HT1080 (cell line): ENCODE measurements at regions not wholly inside any gene's neighbourhood (a gene's known extent, or its start where the extent isn't known, plus 50 kb on each side); places are given as distances from the start of the nearest gene placed in this dataset.

Experiments used
- DNase-seq: peaks from one replicate; pipeline ENCODE4 v3.0.0-alpha.2; 2015; ENCODE audit warnings: low read depth

GRCh38 chr6:168134560-168135201, 55.7 kb upstream of the FRMD1 start:
- no peak for DNase-seq

- DNase-seq, result no peak
Observed at GRCh38 chr6:168133687-168134559, 54.9 kb upstream of the FRMD1 start.

DNA sequence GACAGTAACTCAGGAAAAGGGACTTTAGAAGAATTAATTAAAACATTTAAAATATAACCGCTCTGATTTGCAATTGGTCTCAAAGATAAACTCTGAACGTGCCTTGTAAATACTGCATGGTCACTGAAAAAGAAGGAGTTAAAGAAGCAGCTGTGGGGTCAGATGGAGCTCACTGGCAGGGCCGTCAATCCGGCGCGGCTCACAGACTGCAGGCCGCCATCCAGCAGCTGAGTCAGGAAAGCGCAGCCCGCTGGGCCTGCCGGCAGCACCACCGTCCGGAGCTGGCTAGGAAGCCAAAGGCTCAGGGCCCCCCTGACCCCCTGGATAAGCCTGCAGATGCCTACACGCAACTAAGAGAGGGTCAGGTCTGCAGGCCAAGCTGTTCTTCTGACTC, 54.2 kb upstream of the FRMD1 start:
- DNase-seq, result no peak

DNA sequence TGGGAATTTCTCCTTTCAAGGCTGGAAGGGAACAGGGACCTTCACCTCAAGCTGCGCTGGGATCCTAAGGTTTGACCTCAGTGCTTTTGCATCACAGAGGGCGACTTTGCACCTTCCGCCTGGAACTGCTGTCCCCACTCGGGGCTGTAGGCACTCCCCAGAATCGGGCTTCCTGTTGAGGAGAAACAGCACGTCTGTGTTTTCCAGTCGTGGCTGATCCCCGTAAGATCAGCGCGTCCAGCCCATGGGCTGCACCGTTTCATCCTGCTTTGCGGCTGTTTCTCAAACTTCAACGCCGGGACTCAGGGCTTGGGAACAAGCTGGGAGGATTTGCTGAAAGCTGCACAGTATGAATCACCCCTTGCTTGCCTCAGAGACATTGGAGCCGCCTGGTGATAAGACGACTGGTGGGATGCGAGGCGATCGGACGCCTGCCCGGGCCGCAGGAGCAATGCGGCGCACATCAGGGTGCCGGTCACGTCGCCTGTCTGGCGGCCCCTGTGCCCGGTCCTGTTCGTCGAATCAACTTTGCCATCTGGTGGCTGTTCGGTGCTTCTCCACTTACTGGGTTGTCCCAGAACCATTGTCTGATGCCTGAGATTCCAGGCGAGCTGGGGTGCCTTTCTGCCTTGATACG, 53.6 kb upstream of the FRMD1 start:
- no peak for DNase-seq

DNA sequence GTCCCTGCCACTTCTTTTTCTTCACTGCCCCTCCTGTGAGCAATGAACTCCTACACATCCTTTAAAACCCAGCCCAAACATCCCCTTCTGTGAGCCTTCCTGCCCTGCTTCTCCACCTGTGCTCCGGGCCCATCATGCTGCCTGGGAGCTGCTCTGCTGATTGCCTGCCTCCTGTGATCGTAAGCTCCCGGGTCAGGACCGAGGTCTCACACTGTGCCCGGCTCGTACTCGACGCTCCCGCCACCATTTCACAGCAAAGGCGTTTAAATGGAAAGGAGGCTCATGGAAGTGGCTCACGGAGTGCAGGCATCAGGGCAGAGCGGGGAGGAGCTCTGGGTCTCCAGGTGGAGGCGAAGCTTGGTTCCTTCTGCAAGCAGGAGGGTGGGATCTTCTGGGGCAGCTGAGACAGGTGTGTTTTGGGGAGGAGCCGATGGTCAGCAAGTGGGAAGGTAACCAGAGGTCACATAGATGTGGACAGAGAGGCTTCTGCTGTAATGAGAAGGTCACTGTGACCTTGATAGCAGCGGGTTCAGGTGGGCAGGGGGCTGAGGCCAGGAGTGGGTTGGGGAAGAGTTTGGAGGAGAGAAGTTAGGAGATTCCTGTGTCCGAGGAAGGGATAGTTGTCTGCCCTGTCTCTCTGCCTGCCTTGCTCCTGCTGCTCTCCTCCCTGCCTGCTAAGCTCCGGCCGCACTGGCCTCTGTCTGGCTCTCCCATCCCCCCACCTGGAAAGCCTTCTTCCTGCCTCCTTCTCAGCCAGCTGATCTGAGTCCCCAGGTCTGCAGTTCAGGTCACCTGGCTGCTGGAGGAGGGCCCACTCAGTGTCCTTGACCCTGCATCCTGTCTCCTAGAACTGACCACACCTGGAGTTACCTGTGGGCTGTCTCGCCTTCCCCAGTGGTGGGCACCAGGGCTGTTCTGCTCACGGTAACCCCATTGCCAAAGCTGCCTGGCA, 52.7 kb upstream of the FRMD1 start:
- DNase-seq, result no peak

GRCh38 chr6:168130697-168131371, 51.8 kb upstream of the FRMD1 start:
- DNase-seq, result no peak

GRCh38 chr6:168130168-168130696, 51.2 kb upstream of the FRMD1 start:
- DNase-seq, result no peak

DNA sequence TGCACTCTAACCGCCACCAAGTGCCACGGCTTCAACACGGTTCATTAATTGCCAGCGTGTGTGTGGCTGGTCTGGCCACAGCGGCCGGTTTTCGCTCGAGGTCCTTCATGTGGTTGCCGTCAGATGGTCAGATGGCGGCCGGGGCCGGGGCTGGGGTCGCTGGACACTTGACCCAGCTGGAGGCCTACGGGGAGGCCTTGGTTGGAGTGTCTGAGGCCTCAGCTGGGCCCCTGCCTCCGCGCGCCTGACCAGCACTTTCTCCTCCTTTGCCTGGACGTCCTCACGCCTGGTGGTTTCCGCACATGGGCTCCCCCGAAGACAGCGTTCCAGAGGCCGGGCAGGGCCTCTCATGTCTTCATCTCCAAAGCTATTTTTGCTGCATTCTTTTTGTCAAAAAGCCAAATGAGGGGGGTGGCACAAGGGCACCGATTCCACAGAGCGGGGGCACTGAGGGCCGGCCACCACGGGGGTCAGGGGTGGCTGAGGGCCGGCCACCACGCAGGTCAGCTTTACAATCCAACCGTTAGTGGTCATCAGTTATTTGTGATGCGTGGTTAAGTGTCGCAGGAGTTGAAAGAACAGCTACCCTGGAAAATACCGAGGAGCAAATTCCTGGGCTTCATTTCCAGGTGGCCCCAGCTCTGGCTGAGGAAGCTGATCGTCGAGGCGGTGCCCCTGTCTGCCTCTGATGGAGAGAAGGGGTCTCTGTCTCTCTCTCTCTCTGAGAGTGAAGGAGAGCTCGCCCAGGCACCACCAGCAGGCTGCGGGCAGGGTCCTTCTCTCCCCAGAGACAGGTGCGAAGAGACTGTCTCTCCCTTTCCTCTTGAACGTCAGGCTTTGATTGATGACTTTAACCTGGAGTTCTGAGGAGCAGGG, 50.5 kb upstream of the FRMD1 start:
- DNase-seq, result no peak

GRCh38 chr6:168128631-168129291, 49.7 kb upstream of the FRMD1 start:
- DNase-seq, result no peak
